HL-60 (cell line): ENCODE measurements at regions not wholly inside any gene's neighbourhood (a gene's known extent, or its start where the extent isn't known, plus 50 kb on each side); places are given as distances from the start of the nearest gene placed in this dataset.
"Not testable (repeated sequence)": the region's sequence is repeated elsewhere in the genome, so short reads cannot be mapped to it uniquely, and the experiment has no call there.

Experiments
- DNase-seq, 2 experiments: peaks; one replicate each; pipeline ENCODE4 v3.0.0-alpha.2; 2010 to 2020; ENCODE audit warnings: low read depth in 1 of 2, low spot score in 1 of 2
- H3K27ac ChIP-seq: fragments of 250-450 bp; sonication (Bioruptor Pico); replicated peaks from 2 replicates; pipeline ENCODE4 v1.5.1; 2020; ENCODE audit warnings: mild to moderate bottlenecking, moderate library complexity
- H3K27me3 ChIP-seq: fragments of 250-450 bp; sonication (Bioruptor Pico); 2 replicates; pipeline ENCODE4 v1.5.1; 2021; ENCODE audit warnings: mild to moderate bottlenecking, moderate library complexity; ENCODE audit not compliant: insufficient read depth, poor library complexity, severe bottlenecking
- H3K4me3 ChIP-seq: replicated peaks from 2 replicates; pipeline ENCODE4 v1.5.1; 2011; ENCODE audit warnings: mild to moderate bottlenecking, control low read depth, low read length; ENCODE audit not compliant: insufficient read depth
- GABPA ChIP-seq: IDR thresholded peaks from 2 replicates; pipeline ENCODE4 v1.6.1; 2012; ENCODE audit warnings: low read depth
- POLR2AphosphoS5 ChIP-seq: IDR thresholded peaks from 2 replicates; pipeline ENCODE4 v1.6.1; 2012; ENCODE audit warnings: low read depth
- REST ChIP-seq: IDR thresholded peaks from 2 replicates; pipeline ENCODE4 v1.6.1; 2012; ENCODE audit warnings: low read depth; ENCODE audit not compliant: insufficient replicate concordance
- SPI1 ChIP-seq: IDR thresholded peaks from 2 replicates; pipeline ENCODE4 v1.6.1; 2012; ENCODE audit warnings: low read depth, mild to moderate bottlenecking, borderline replicate concordance
- TF ChIP-seq, protein P1 (sequence below): IDR thresholded peaks from one replicate; pipeline ENCODE4 v1.5.1; 2011; ENCODE audit warnings: low read length, control low read depth, inconsistent platforms; ENCODE audit not compliant: insufficient read depth

DNA sequence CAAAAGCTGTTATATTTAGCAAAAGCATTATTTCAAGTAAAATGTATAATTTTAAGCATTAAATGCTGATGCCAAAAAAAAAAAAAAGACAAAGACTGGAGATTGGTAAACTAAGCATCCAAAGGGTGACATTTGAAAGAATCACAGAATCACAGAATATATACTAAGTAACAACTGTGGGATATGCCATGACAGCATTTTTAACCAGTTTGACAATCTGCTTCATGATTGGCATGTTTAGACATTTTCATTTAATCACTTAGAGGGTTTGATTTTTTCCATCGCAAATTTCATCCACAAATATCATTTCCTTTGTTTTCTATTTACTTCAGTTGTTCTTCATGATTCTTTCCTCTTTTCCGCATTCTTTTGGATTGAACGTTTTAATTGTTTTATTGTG is 66.9 kb upstream of the TMEM18 start:
- Histone ChIP-seq H3K27ac (no peak overlapping the region), H3K4me3 (no peak overlapping the region), H3K27me3 (peaks cover 3% of the 10 kb centered on the region)
- TF ChIP-seq SPI1: no peak
- TF ChIP-seq GABPA: no peak
- no peak for TF ChIP-seq POLR2AphosphoS5
- TF ChIP-seq, protein P1, sequence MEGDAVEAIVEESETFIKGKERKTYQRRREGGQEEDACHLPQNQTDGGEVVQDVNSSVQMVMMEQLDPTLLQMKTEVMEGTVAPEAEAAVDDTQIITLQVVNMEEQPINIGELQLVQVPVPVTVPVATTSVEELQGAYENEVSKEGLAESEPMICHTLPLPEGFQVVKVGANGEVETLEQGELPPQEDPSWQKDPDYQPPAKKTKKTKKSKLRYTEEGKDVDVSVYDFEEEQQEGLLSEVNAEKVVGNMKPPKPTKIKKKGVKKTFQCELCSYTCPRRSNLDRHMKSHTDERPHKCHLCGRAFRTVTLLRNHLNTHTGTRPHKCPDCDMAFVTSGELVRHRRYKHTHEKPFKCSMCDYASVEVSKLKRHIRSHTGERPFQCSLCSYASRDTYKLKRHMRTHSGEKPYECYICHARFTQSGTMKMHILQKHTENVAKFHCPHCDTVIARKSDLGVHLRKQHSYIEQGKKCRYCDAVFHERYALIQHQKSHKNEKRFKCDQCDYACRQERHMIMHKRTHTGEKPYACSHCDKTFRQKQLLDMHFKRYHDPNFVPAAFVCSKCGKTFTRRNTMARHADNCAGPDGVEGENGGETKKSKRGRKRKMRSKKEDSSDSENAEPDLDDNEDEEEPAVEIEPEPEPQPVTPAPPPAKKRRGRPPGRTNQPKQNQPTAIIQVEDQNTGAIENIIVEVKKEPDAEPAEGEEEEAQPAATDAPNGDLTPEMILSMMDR: no peak
- TF ChIP-seq REST: no peak
- DNase-seq: no peak

- no peak overlapping the region for H3K4me3 ChIP-seq
Measured at GRCh38 chr2:742221-742620, 65.0 kb upstream of the TMEM18 start.

DNA sequence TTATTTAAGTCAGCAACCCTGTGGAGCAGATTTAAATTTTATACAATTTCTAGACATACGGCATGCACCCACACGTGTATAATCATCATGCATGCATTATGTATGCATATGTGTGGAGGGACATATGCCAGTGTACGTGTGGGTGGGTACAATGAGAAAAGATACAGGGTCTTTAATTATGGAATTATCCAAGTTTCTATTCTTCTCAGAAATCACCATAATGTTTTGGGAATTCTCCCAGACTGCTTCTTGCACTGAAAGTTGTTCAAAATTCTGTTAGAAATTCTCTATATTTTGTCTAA is 63.9 kb upstream of the TMEM18 start:
- no peak for DNase-seq
- no peak overlapping the region for H3K4me3 ChIP-seq
- TF ChIP-seq GABPA (no peak), REST (no peak), SPI1 (no peak), POLR2AphosphoS5 (no peak)
- TF ChIP-seq, protein P1: no peak
- peaks cover 3% of the 10 kb centered on the region for H3K27me3 ChIP-seq
- no peak overlapping the region for H3K27ac ChIP-seq

More at GRCh38 chr2:742221-742620, 65.0 kb upstream of the TMEM18 start:
- no peak for DNase-seq
- TF ChIP-seq, protein P1: no peak
- TF ChIP-seq REST (no peak), GABPA (no peak), SPI1 (no peak)
- Histone ChIP-seq H3K27me3 (peaks cover 3% of the 10 kb centered on the region), H3K27ac (no peak overlapping the region)

- H3K27me3 ChIP-seq, DNase-seq, H3K27ac ChIP-seq: not testable (repeated sequence)
- H3K4me3 ChIP-seq: peak overlapping the region; percentile 10
Measured at GRCh38 chr2:740322-741194, 63.4 kb upstream of the TMEM18 start.

DNA sequence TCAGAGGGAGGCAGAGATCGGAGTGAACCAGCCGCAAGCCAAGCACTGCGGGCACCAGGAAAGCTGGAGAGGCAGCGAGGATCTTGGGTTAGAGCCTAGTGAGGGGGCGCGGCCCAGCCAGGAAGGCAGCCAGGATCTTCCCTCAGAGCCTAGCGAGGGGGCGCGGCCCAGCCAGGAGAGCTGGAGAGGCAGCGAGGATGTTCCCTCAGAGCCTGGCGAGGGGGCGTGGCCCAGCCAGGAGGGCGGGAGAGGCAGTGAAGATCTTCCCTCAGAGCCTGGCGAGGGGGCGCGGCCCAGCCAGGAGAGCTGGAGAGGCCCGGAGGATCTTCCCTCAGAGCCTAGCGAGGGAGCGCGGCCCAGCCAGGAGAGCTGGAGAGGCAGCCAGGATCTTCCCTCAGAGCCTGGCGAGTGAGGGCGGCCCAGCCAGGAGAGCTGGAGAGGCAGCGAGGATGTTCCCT is 62.7 kb upstream of the TMEM18 start:
- not testable (repeated sequence) for H3K4me3 ChIP-seq

More for the DNA sequence above, 62.7 kb upstream of the TMEM18 start:
- not testable (repeated sequence) for DNase-seq, H3K27me3 ChIP-seq, H3K27ac ChIP-seq
